Neural cell (in vitro differentiated cells): ENCODE measurements at regions not wholly inside any gene's neighbourhood (a gene's known extent, or its start where the extent isn't known, plus 50 kb on each side); places are given as distances from the start of the nearest gene placed in this dataset.

ENCODE experiments used
- H2AFZ ChIP-seq: fragments of 200-600, 300-800 bp; sonication (generic), shearing (Covaris generic); 2 replicates; pipeline ENCODE4 v1.6.0; 2014; ENCODE audit warnings: low read depth, mild to moderate bottlenecking, antibody characterized with exemption, low read length, moderate library complexity
- H3F3A ChIP-seq: fragments of 200-600 bp; shearing (Covaris generic); 2 replicates; pipeline ENCODE4 v1.6.1; 2016; ENCODE audit warnings: mild to moderate bottlenecking, moderate library complexity, mixed read lengths, antibody characterized with exemption, low read length; ENCODE audit not compliant: insufficient read depth, poor library complexity, severe bottlenecking
- H3K27ac ChIP-seq: fragments of 200-600, 300-800 bp; sonication (generic), shearing (Covaris generic); 2 replicates; pipeline ENCODE4 v1.5.1; 2014; ENCODE audit warnings: mild to moderate bottlenecking, low read length, moderate library complexity
- H3K27me3 ChIP-seq: fragments of 300-800, 200-600 bp; sonication (generic), shearing (Covaris generic); 2 replicates; pipeline ENCODE4 v1.6.0; 2014; ENCODE audit warnings: mild to moderate bottlenecking, low read depth, low read length, moderate library complexity; ENCODE audit not compliant: insufficient read depth
- H3K36me3 ChIP-seq: fragments of 300-800, 200-600 bp; sonication (generic), shearing (Covaris generic); 2 replicates; pipeline ENCODE4 v1.5.1; 2014; ENCODE audit warnings: mild to moderate bottlenecking, antibody characterized with exemption, low read length, moderate library complexity; ENCODE audit not compliant: insufficient read depth
- H3K4me2 ChIP-seq: fragments of 300-800, 200-600 bp; sonication (generic), shearing (Covaris generic); 2 replicates; pipeline ENCODE4 v1.6.0; 2014; ENCODE audit warnings: mild to moderate bottlenecking, low read length
- H3K4me3 ChIP-seq: fragments of 300-800, 200-600 bp; sonication (generic), shearing (Covaris generic); 2 replicates; pipeline ENCODE4 v1.5.1; 2014; ENCODE audit warnings: mild to moderate bottlenecking, low read length, moderate library complexity
- H3K79me2 ChIP-seq: fragments of 200-600 bp; shearing (Covaris generic); replicated peaks from 2 replicates; pipeline ENCODE4 v1.6.0; 2014; ENCODE audit warnings: mild to moderate bottlenecking, low read length, moderate library complexity; ENCODE audit not compliant: insufficient read depth
- H3K9ac ChIP-seq: fragments of 300-800, 200-600 bp; sonication (generic), shearing (Covaris generic); 2 replicates; pipeline ENCODE4 v1.6.1; 2016; ENCODE audit warnings: mild to moderate bottlenecking, low read length, mixed read lengths
- H3K9me2 ChIP-seq: fragments of 200-600 bp; shearing (Covaris generic); 2 replicates; pipeline ENCODE4 v1.6.1; 2016; ENCODE audit warnings: mild to moderate bottlenecking, low read length, mixed read lengths; ENCODE audit not compliant: insufficient read depth
- H3K9me3 ChIP-seq: fragments of 200-600, 300-800 bp; sonication (generic), shearing (Covaris generic); 2 replicates; pipeline ENCODE4 v1.6.1; 2016; ENCODE audit warnings: mild to moderate bottlenecking, mixed run types, low read length, moderate library complexity, mixed read lengths
- H4K20me1 ChIP-seq: fragments of 200-600 bp; shearing (Covaris generic); 2 replicates; pipeline ENCODE4 v1.6.1; 2016; ENCODE audit warnings: mild to moderate bottlenecking, mixed run types; ENCODE audit not compliant: insufficient read depth
- EP300 ChIP-seq: fragments of 450-650 bp; conservative IDR thresholded peaks from 2 replicates; pipeline ENCODE4 v1.6.1; 2014; ENCODE audit warnings: antibody characterized with exemption, mild to moderate bottlenecking, moderate library complexity; ENCODE audit not compliant: poor library complexity, severe bottlenecking
- EZH2 ChIP-seq: fragments of 200-600, 300-800 bp; shearing (Covaris generic), sonication (generic); IDR thresholded peaks from 2 replicates; pipeline ENCODE4 v1.6.1; 2014; ENCODE audit warnings: antibody characterized with exemption, low read length, borderline replicate concordance, mild to moderate bottlenecking; ENCODE audit not compliant: insufficient read depth, poor library complexity, severe bottlenecking
- MXI1 ChIP-seq: fragments of 450-650 bp; conservative IDR thresholded peaks from 2 replicates; pipeline ENCODE4 v1.6.1; 2014; ENCODE audit warnings: antibody characterized with exemption, mild to moderate bottlenecking; ENCODE audit not compliant: poor library complexity, severe bottlenecking
- POLR2AphosphoS5 ChIP-seq: IDR thresholded peaks from 2 replicates; pipeline ENCODE4 v1.6.1; 2012
- RAD21 ChIP-seq: fragments of 450-650 bp; conservative IDR thresholded peaks from 2 replicates; pipeline ENCODE4 v1.6.1; 2014; ENCODE audit warnings: antibody characterized with exemption, mild to moderate bottlenecking, moderate library complexity
- SMC3 ChIP-seq: fragments of 450-650 bp; conservative IDR thresholded peaks from 2 replicates; pipeline ENCODE4 v1.6.1; 2014; ENCODE audit warnings: antibody characterized with exemption, mild to moderate bottlenecking, moderate library complexity; ENCODE audit not compliant: poor library complexity
- TAF1 ChIP-seq: IDR thresholded peaks from 2 replicates; pipeline ENCODE4 v1.6.1; 2012; ENCODE audit warnings: low read depth
- TF ChIP-seq, protein P1 (sequence below): IDR thresholded peaks from 2 replicates; pipeline ENCODE4 v1.6.1; 2012; ENCODE audit warnings: borderline replicate concordance
- TF ChIP-seq, protein P2 (sequence below): fragments of 450-650 bp; IDR thresholded peaks from 2 replicates; pipeline ENCODE4 v1.5.1; 2014; ENCODE audit warnings: antibody characterized with exemption, mild to moderate bottlenecking, moderate library complexity; ENCODE audit not compliant: poor library complexity, severe bottlenecking

DNA sequence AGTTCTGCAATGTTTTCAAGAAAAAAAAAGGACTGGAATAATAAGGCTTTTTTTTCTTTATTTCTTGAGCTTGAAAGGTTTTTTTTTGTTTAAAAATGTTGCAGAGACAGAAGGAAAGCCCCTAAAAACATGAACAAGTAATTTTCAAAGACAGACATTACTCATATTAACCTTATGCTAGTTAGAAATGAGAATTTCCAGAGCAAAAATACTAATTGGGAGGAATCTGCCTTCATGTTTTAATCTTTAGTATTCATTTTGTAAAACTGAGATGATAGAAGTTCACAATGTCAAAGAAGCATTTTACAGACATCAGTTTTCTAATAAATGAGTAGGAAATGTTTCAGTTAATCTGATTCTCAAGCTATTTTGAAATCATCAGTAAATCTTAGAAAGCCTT is 1805.3 kb downstream of the PCDH7 start:
- H2AFZ ChIP-seq = no peak overlapping the region

DNA sequence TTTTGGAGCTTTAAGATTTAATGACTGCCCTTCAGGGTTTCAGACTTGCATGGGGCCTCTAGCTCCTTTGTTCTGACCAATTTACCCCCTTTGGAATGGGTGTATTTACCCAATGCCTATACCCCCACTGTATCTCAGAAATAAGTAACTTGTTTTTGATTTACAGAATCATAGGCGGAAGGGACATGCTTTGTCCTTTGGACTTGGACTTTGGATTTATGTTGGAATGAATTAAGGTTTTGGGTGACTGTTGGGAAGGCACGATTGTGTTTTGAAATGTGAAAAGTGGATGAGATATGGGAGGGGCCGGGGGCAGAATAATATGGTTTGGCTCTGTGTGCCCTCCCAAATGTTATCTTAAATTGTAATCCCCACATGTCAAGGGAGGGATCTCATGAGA is 1824.7 kb downstream of the PCDH7 start:
- Histone ChIP-seq H3K9me3 (no peaks in the 10 kb centered on the region), H3F3A (no peaks in the 10 kb centered on the region), H2AFZ (no peak overlapping the region), H3K4me2 (no peak overlapping the region), H3K9ac (no peak overlapping the region), H3K27me3 (no peaks in the 10 kb centered on the region), H3K4me3 (no peak overlapping the region), H3K79me2 (no peaks in the 10 kb centered on the region), H3K9me2 (no peaks in the 10 kb centered on the region), H3K36me3 (no peaks in the 10 kb centered on the region), H4K20me1 (no peaks in the 10 kb centered on the region), H3K27ac (no peak overlapping the region)
- TF ChIP-seq EZH2 (no peak), POLR2AphosphoS5 (no peak), EP300 (no peak), MXI1 (no peak), TAF1 (no peak), SMC3 (no peak), RAD21 (no peak)
- TF ChIP-seq, protein P1, sequence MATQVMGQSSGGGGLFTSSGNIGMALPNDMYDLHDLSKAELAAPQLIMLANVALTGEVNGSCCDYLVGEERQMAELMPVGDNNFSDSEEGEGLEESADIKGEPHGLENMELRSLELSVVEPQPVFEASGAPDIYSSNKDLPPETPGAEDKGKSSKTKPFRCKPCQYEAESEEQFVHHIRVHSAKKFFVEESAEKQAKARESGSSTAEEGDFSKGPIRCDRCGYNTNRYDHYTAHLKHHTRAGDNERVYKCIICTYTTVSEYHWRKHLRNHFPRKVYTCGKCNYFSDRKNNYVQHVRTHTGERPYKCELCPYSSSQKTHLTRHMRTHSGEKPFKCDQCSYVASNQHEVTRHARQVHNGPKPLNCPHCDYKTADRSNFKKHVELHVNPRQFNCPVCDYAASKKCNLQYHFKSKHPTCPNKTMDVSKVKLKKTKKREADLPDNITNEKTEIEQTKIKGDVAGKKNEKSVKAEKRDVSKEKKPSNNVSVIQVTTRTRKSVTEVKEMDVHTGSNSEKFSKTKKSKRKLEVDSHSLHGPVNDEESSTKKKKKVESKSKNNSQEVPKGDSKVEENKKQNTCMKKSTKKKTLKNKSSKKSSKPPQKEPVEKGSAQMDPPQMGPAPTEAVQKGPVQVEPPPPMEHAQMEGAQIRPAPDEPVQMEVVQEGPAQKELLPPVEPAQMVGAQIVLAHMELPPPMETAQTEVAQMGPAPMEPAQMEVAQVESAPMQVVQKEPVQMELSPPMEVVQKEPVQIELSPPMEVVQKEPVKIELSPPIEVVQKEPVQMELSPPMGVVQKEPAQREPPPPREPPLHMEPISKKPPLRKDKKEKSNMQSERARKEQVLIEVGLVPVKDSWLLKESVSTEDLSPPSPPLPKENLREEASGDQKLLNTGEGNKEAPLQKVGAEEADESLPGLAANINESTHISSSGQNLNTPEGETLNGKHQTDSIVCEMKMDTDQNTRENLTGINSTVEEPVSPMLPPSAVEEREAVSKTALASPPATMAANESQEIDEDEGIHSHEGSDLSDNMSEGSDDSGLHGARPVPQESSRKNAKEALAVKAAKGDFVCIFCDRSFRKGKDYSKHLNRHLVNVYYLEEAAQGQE = no peak

More for the DNA sequence above, 1805.3 kb downstream of the PCDH7 start:
- Histone ChIP-seq H3K4me3 (no peak overlapping the region), H3F3A (no peaks in the 10 kb centered on the region), H3K4me2 (no peak overlapping the region), H3K79me2 (no peaks in the 10 kb centered on the region), H3K36me3 (no peaks in the 10 kb centered on the region), H3K9ac (no peak overlapping the region), H3K9me3 (peaks cover 4% of the 10 kb centered on the region), H3K9me2 (no peaks in the 10 kb centered on the region), H3K27me3 (no peaks in the 10 kb centered on the region), H4K20me1 (no peaks in the 10 kb centered on the region), H3K27ac (no peak overlapping the region)
- TF ChIP-seq MXI1 = no peak
- no peak for TF ChIP-seq POLR2AphosphoS5
- no peak for TF ChIP-seq SMC3
- TF ChIP-seq EZH2 = no peak
- TF ChIP-seq RAD21 = no peak
- TF ChIP-seq, protein P1 = no peak
- TF ChIP-seq, protein P2, sequence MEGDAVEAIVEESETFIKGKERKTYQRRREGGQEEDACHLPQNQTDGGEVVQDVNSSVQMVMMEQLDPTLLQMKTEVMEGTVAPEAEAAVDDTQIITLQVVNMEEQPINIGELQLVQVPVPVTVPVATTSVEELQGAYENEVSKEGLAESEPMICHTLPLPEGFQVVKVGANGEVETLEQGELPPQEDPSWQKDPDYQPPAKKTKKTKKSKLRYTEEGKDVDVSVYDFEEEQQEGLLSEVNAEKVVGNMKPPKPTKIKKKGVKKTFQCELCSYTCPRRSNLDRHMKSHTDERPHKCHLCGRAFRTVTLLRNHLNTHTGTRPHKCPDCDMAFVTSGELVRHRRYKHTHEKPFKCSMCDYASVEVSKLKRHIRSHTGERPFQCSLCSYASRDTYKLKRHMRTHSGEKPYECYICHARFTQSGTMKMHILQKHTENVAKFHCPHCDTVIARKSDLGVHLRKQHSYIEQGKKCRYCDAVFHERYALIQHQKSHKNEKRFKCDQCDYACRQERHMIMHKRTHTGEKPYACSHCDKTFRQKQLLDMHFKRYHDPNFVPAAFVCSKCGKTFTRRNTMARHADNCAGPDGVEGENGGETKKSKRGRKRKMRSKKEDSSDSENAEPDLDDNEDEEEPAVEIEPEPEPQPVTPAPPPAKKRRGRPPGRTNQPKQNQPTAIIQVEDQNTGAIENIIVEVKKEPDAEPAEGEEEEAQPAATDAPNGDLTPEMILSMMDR = no peak
- no peak for TF ChIP-seq TAF1
- no peak for TF ChIP-seq EP300
